GM23248 (cell line): ENCODE measurements at regions not wholly inside any gene's neighbourhood (a gene's known extent, or its start where the extent isn't known, plus 50 kb on each side); places are given as distances from the start of the nearest gene placed in this dataset.

ENCODE experiments used
- DNase-seq: peaks from one replicate; pipeline ENCODE4 v3.0.0-alpha.2; 2015
- H2AFZ ChIP-seq: fragments of 200-600 bp; sonication (generic); 2 replicates; pipeline ENCODE4 v1.6.1; 2016; ENCODE audit warnings: antibody characterized with exemption
- H3F3A ChIP-seq: fragments of 200-600 bp; sonication (generic); 2 replicates; pipeline ENCODE4 v1.6.1; 2016; ENCODE audit warnings: mild to moderate bottlenecking, antibody characterized with exemption, mixed run types; ENCODE audit not compliant: insufficient read depth
- H3K27ac ChIP-seq: fragments of 200-600 bp; sonication (generic); 2 replicates; pipeline ENCODE4 v1.5.1; 2016; ENCODE audit warnings: mild to moderate bottlenecking
- H3K27me3 ChIP-seq: fragments of 200-600 bp; sonication (generic); replicated peaks from 2 replicates; pipeline ENCODE4 v1.6.1; 2016; ENCODE audit warnings: mild to moderate bottlenecking; ENCODE audit not compliant: insufficient read depth
- H3K36me3 ChIP-seq: fragments of 200-600 bp; sonication (generic); 2 replicates; pipeline ENCODE4 v1.6.1; 2016; ENCODE audit warnings: low read depth, mild to moderate bottlenecking
- H3K4me1 ChIP-seq: fragments of 200-600 bp; sonication (generic); 2 replicates; pipeline ENCODE4 v1.6.1; 2016; ENCODE audit warnings: mild to moderate bottlenecking; ENCODE audit not compliant: insufficient read depth
- H3K4me2 ChIP-seq: fragments of 200-600 bp; sonication (generic); one replicate; pipeline ENCODE4 v1.6.1; 2016; ENCODE audit warnings: mild to moderate bottlenecking; ENCODE audit not compliant: unreplicated experiment
- H3K4me3 ChIP-seq: fragments of 200-600 bp; sonication (generic); 2 replicates; pipeline ENCODE4 v1.5.1; 2016; ENCODE audit warnings: mild to moderate bottlenecking
- H3K79me2 ChIP-seq: fragments of 200-600 bp; sonication (generic); 2 replicates; pipeline ENCODE4 v1.6.1; 2016; ENCODE audit warnings: mild to moderate bottlenecking; ENCODE audit not compliant: insufficient read depth
- H3K9ac ChIP-seq: fragments of 200-600 bp; sonication (generic); 2 replicates; pipeline ENCODE4 v1.6.1; 2016; ENCODE audit warnings: mild to moderate bottlenecking
- H3K9me2 ChIP-seq: fragments of 200-600 bp; sonication (generic); 2 replicates; pipeline ENCODE4 v1.6.1; 2016; ENCODE audit warnings: mixed run types, mild to moderate bottlenecking, moderate library complexity; ENCODE audit not compliant: insufficient read depth
- H3K9me3 ChIP-seq: fragments of 200-600 bp; sonication (generic); one replicate; pipeline ENCODE4 v1.6.1; 2017; ENCODE audit warnings: low read depth
- H4K20me1 ChIP-seq: fragments of 200-600 bp; sonication (generic); 2 replicates; pipeline ENCODE4 v1.6.0; 2016; ENCODE audit not compliant: insufficient read depth
- EZH2 ChIP-seq: fragments of 200-600 bp; sonication (generic); IDR thresholded peaks from 2 replicates; pipeline ENCODE4 v1.6.1; 2018; ENCODE audit warnings: antibody characterized with exemption, mild to moderate bottlenecking; ENCODE audit not compliant: insufficient read depth, poor library complexity, severe bottlenecking
- EZH2phosphoT487 ChIP-seq: fragments of 200-600 bp; sonication (generic); IDR thresholded peaks from 2 replicates; pipeline ENCODE4 v1.6.1; 2018; ENCODE audit warnings: antibody characterized with exemption, moderate library complexity, mild to moderate bottlenecking, low read depth; ENCODE audit not compliant: insufficient read depth
- whole genome bisulfite sequencing, 2 experiments: methylation state at CpG; one replicate each; pipeline ENCODE4 v1.1.6; 2015 to 2017; ENCODE audit warnings: low lambda C conversion rate in 2 of 2, low coverage in 1 of 2; ENCODE audit errors: missing lambda C conversion rate in 2 of 2; 5-methylcytosine and 5-hydroxymethylcytosine counted together
- in situ Hi-C: fragments of 300-500 bp; cut with MboI; formaldehyde crosslinking; loops from 2 replicates; pipeline ENCODE4 v1.15.0; 2020

DNA sequence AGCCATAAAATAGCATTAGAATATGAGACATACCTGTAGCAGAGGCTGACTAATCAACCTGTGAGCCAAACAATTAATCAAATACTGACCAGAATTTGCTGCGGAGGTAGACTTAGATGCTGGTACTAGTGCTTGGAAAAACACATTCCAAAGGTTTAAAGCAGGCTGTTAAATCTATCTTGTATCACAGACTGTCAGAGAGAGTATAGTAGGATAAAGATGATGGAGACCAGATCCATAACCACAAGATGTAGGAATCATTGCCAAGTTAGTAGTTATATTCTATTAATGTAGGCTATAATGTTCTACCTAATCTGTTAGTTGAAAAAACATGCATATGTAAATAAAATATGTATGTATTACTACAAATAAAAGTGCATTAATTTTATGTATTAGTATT lies 726.2 kb downstream of the SLC6A15 start:
- Histone ChIP-seq H4K20me1 (no peaks in the 10 kb centered on the region), H3K27me3 (no peaks in the 10 kb centered on the region), H3K9me2 (no peaks in the 10 kb centered on the region), H3K9me3 (no peaks in the 10 kb centered on the region), H3K4me2 (no peak overlapping the region), H3K4me1 (no peaks in the 10 kb centered on the region), H3K9ac (no peak overlapping the region), H3K27ac (no peak overlapping the region), H3K4me3 (no peak overlapping the region), H2AFZ (no peak overlapping the region), H3F3A (no peaks in the 10 kb centered on the region), H3K79me2 (no peaks in the 10 kb centered on the region), H3K36me3 (no peaks in the 10 kb centered on the region)
- 53 to 54% methylated on average over 1 of the region's 1 CpG for WGBS, 2 experiments
- TF ChIP-seq EZH2 (no peak), EZH2phosphoT487 (no peak)
- no peak for DNase-seq
- in situ Hi-C loops, result no loop called here

DNA sequence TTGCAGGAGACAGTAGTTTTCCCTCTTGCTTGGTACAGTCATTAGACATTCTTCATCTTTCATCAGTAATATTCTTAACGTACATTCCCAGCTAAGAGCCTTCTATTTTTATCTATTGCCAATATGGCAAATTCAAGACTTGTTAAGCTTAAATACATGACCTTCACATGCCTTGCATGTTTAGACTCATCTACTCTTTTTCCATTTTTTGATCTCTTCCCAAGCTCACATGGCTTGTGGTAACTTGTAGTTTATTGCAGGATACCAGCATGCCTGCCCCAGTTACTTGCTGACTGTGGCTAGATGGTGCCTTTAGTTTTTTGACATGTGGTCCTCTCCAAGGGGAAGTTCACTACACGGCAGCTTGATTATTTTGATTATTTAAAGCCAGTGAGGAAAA lies 729.0 kb downstream of the SLC6A15 start:
- no peak for DNase-seq
- no peak overlapping the region for H3K9ac ChIP-seq
- H4K20me1 ChIP-seq, result no peaks in the 10 kb centered on the region
- H3K9me2 ChIP-seq, result no peaks in the 10 kb centered on the region
- no peaks in the 10 kb centered on the region for H3F3A ChIP-seq
- H3K79me2 ChIP-seq, result no peaks in the 10 kb centered on the region
- in situ Hi-C loops, result no loop called here
- no peaks in the 10 kb centered on the region for H3K4me1 ChIP-seq
- no peaks in the 10 kb centered on the region for H3K36me3 ChIP-seq
- no peak overlapping the region for H3K27ac ChIP-seq
- H3K9me3 ChIP-seq, result no peaks in the 10 kb centered on the region
- H3K4me3 ChIP-seq, result no peak overlapping the region
- no peak overlapping the region for H2AFZ ChIP-seq
- 89% methylated on average over 2 of the region's 2 CpGs for WGBS, 2 experiments
- no peak overlapping the region for H3K4me2 ChIP-seq
- no peaks in the 10 kb centered on the region for H3K27me3 ChIP-seq
- TF ChIP-seq EZH2, result no peak
- no peak for TF ChIP-seq EZH2phosphoT487

DNA sequence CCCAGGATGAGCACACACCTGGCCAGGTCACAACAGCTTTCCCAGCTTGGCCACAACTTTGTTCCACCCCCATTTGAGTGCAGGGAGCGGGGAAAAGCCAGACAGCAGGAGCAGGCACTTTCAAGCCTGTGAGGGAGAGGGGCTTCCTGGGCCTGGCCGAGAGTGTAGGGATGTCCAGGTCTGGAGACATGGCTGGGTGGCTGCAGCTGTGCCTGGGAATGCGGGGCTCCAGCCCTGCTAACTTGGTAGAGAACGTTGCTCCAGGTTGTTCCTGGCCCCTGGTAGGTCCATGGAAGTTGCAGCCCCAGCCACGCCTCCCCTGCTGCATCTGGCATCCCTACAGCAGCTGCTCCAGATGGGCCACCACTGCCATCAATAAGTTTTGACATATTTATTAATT lies 738.5 kb downstream of the SLC6A15 start:
- Histone ChIP-seq H3K27me3 (no peaks in the 10 kb centered on the region), H3F3A (no peaks in the 10 kb centered on the region), H3K4me1 (no peaks in the 10 kb centered on the region), H3K27ac (no peak overlapping the region), H4K20me1 (no peaks in the 10 kb centered on the region), H3K36me3 (no peaks in the 10 kb centered on the region), H2AFZ (no peak overlapping the region), H3K4me2 (no peak overlapping the region), H3K79me2 (no peaks in the 10 kb centered on the region), H3K4me3 (no peak overlapping the region), H3K9me3 (no peaks in the 10 kb centered on the region), H3K9me2 (no peaks in the 10 kb centered on the region; the same call in none of the 2 replicates), H3K9ac (no peak overlapping the region)
- 62 to 85% methylated on average over 4 to 5 of the region's 5 CpGs for WGBS, 2 experiments
- in situ Hi-C loops, result no loop called here
- TF ChIP-seq EZH2, result no peak
- TF ChIP-seq EZH2phosphoT487, result no peak
- DNase-seq, result no peak

DNA sequence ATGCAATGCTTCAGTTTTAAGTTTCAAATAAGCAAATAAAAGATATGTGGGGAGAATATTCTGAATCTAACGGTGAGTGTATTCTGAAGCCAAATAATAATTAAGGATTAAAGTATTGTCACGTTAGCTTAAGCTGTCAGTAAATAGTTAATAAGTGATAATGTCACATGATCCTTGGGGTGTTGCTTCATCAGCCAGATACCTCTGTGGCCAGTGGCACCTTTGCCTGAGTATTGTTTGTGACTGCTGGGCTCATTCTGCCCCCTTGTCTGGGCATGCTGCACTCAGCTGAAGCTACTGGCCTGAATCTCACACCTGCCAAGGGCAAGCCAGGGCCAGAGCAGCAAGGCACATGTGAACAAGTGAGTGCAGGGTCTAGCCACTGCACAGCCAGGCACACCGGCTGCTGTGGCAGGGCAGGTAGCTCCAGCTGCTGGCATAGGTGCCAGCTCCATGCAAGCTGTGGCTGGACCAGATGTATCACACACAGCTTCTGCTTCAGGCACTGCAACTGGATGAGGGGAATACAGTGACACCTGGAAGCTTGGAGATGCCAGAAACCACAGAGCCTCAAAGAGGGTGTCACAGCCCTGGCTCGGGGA lies 739.7 kb downstream of the SLC6A15 start:
- WGBS, 2 experiments, result 51% methylated on average over 4 of the region's 4 CpGs
- no peaks in the 10 kb centered on the region for H3K79me2 ChIP-seq
- no peak overlapping the region for H3K4me3 ChIP-seq
- no peaks in the 10 kb centered on the region for H3K4me1 ChIP-seq
- no peak overlapping the region for H3K9ac ChIP-seq
- H3K36me3 ChIP-seq, result no peaks in the 10 kb centered on the region
- H3K27me3 ChIP-seq, result no peaks in the 10 kb centered on the region
- H3F3A ChIP-seq, result no peaks in the 10 kb centered on the region
- H3K27ac ChIP-seq, result no peak overlapping the region
- in situ Hi-C loops, result no loop called here
- H3K9me3 ChIP-seq, result no peaks in the 10 kb centered on the region
- no peak overlapping the region for H2AFZ ChIP-seq
- H3K9me2 ChIP-seq, result no peaks in the 10 kb centered on the region; the same call in none of the 2 replicates
- no peak overlapping the region for H3K4me2 ChIP-seq
- DNase-seq, result no peak
- H4K20me1 ChIP-seq, result no peaks in the 10 kb centered on the region
- TF ChIP-seq EZH2phosphoT487 (no peak), EZH2 (no peak)

DNA sequence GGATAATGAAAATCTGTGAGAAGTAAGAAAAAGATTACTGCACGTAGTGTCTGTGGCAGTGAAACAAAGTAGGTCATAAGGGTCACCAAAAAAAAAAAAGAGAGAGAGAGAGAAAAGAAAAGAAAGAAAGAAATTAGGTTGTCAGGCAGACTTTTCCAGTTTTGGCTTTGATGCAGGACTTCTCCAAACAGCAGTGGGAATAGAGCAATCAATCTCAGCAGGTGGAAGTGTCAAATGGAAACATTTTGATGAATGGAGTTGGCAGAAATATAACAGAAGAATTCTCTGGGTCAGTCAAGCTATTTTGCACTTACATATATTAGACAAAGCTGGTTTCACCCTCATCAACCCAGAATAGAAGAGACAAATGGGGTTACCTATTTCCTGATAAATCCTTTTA lies 745.8 kb downstream of the SLC6A15 start:
- H3K9me3 ChIP-seq, result no peaks in the 10 kb centered on the region
- DNase-seq, result no peak
- H3K36me3 ChIP-seq, result no peaks in the 10 kb centered on the region
- H3K4me2 ChIP-seq, result no peak overlapping the region
- no peak overlapping the region for H3K4me3 ChIP-seq
- no peaks in the 10 kb centered on the region for H3K4me1 ChIP-seq
- no peaks in the 10 kb centered on the region; the same call in none of the 2 replicates for H3K9me2 ChIP-seq
- H3F3A ChIP-seq, result no peaks in the 10 kb centered on the region
- no peak overlapping the region for H3K9ac ChIP-seq
- H2AFZ ChIP-seq, result no peak overlapping the region
- H3K27ac ChIP-seq, result no peak overlapping the region
- TF ChIP-seq EZH2 (no peak), EZH2phosphoT487 (no peak)
- H3K79me2 ChIP-seq, result no peaks in the 10 kb centered on the region
- 15 to 48% methylated on average over 1 of the region's 1 CpG for WGBS, 2 experiments
- H4K20me1 ChIP-seq, result no peaks in the 10 kb centered on the region
- in situ Hi-C loops, result no loop called here
- H3K27me3 ChIP-seq, result no peaks in the 10 kb centered on the region
